ENCODE measurements at regions not wholly inside any gene's neighbourhood (a gene's known extent, or its start where the extent isn't known, plus 50 kb on each side); places are given as distances from the start of the nearest gene placed in this dataset.
"Not testable (repeated sequence)": the region's sequence is repeated elsewhere in the genome, so short reads cannot be mapped to it uniquely, and the experiment has no call there.

GRCh38 chr6:14501914-14502313 lies 384.3 kb downstream of the CD83 start:
- DNase-seq = no peak

- DNase-seq = peak; percentile 22
Observed at GRCh38 chr6:14502551-14502950, 385.0 kb downstream of the CD83 start.

- no peak for DNase-seq
Observed at GRCh38 chr6:14505401-14505800, 387.8 kb downstream of the CD83 start.

GRCh38 chr6:14506656-14507246 lies 389.2 kb downstream of the CD83 start:
- DNase-seq = no peak

- no peak for DNase-seq
Observed at GRCh38 chr6:14509120-14509519, 391.5 kb downstream of the CD83 start.

- DNase-seq = no peak
Observed at GRCh38 chr6:14510038-14510437, 392.5 kb downstream of the CD83 start.

GRCh38 chr6:14511061-14511586 lies 393.6 kb downstream of the CD83 start:
- no peak for DNase-seq

GRCh38 chr6:14512246-14512645 lies 394.7 kb downstream of the CD83 start:
- no peak for DNase-seq

GRCh38 chr6:14513496-14514393 lies 396.2 kb downstream of the CD83 start:
- no peak for DNase-seq

- DNase-seq = no peak
Observed at GRCh38 chr6:14516956-14517355, 399.4 kb downstream of the CD83 start.

GRCh38 chr6:14517516-14518105 lies 400.0 kb downstream of the CD83 start:
- DNase-seq = no peak

GRCh38 chr6:14518515-14519217 lies 401.1 kb downstream of the CD83 start:
- no peak for DNase-seq

GRCh38 chr6:14520029-14520428 lies 402.5 kb downstream of the CD83 start:
- no peak for DNase-seq

- DNase-seq = no peak
Observed at GRCh38 chr6:14520536-14520935, 403.0 kb downstream of the CD83 start.

GRCh38 chr6:14521141-14521540 lies 403.6 kb downstream of the CD83 start:
- no peak for DNase-seq

GRCh38 chr6:14521861-14522260 lies 404.3 kb downstream of the CD83 start:
- not testable (repeated sequence) for DNase-seq

GRCh38 chr6:14524319-14524718 lies 406.7 kb downstream of the CD83 start:
- DNase-seq = no peak

GRCh38 chr6:14530385-14530784 lies 412.8 kb downstream of the CD83 start:
- DNase-seq = peak; percentile 5

GRCh38 chr6:14533446-14533845 lies 415.9 kb downstream of the CD83 start:
- DNase-seq = no peak

GRCh38 chr6:14537030-14537429 lies 419.5 kb downstream of the CD83 start:
- no peak for DNase-seq

GRCh38 chr6:14540276-14540675 lies 422.7 kb downstream of the CD83 start:
- no peak for DNase-seq

- no peak for DNase-seq
Observed at GRCh38 chr6:14540810-14541540, 423.4 kb downstream of the CD83 start.

Data from stimulated activated CD4-positive, alpha-beta T cell treated with anti-CD3 and anti-CD28 coated beads, Interleukin-1b, Interleukin-23, amount 100 ng/mL, for 48 hours (primary cell).